NCI-H82 treated with DMSO at 0.1 percent for 48 hours (cell line): ENCODE measurements at regions not wholly inside any gene's neighbourhood (a gene's known extent, or its start where the extent isn't known, plus 50 kb on each side); places are given as distances from the start of the nearest gene placed in this dataset.

ENCODE experiments used
- DNase-seq: peaks from one replicate; lab custom pipeline; 2025; ENCODE audit not compliant: unreplicated experiment; lab: John Stamatoyannopoulos, UW

DNA sequence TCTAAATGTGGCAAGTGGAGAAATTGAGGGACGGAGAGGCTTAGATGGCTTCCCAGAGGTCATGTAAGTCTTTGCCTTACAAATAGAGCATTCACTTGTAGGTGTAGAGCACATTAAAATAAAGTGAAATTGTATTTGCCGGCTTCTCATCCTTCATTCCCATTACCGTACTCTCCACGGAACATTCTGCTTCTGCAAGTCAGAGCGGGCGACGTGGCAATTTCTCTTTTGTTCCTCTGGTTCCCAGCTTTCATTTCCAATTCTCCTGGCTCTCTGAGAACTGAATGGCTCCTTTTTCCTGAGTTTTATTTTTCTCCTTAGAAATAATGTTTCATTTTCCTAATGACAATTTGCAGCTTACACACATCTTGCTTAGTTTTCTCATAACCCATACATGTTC, 51.3 kb upstream of the PFKP start:
- no peak for DNase-seq

DNA sequence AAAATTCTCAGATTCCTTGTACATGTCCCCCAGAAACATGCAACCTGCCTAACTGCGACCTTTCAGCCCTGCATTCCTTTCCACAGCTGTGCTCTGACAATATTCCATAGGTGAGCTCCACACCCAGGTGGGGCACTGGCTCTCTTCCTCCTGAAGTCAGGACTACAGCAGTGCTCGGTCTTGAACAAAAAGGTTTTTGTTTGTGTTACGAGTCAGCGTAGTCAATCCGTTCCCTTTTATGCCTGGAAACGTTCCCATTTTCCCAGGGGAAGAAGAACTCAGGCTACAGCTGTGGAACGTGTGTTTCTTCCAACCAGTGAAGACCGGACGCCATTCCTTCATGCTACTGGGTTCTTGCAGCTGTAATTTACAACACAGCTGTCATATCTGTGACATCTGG, 52.4 kb upstream of the PFKP start:
- DNase-seq = no peak

DNA sequence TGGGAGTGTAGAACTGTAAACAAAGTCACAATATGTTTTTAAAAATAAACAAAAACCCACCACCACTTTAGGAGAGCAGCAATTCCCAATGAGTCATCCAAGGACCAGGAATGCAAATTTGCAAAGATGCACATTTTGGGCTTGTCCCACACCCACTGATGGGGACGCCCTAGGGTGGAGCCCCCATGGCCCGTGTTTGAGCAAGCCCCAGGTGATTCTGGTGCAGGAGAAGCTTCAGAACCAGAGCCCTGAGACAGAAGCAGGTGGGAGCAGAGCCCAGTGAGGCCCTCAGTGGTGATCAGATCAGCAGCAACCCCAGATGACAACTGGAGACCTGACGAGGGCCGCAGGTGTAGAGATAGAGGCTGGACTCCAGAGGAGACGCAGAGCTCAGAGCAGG, 55.1 kb upstream of the PFKP start:
- no peak for DNase-seq

DNA sequence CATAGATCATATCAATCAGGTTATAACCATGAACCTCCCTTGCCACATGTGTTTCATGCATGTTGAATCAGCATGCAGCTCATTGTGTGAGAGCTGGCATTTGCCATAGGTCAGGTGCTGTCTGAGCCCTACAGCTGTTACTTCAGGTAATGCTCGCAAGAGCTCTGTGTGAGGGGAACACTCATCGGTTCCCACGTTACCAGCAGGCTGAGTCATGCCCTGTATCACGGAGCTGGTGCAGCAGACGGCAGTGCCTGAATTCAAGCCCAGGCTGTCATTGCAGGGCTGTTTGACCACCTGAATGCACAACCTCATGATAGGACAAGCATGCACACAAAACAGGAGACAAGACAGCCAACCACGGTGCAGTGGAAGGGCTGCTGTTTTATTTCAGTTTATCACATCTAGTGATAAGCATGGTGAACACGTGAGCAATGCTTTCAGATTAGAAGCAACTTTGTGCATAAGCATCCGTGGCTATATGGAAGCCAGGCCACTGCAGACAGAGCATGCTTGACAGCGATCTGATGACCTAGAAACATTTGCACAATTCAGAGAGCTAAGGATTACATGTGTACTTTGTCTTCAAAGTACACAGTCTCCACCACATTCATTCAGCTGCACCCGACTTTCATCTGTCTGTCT, 56.4 kb upstream of the PFKP start:
- no peak for DNase-seq

DNA sequence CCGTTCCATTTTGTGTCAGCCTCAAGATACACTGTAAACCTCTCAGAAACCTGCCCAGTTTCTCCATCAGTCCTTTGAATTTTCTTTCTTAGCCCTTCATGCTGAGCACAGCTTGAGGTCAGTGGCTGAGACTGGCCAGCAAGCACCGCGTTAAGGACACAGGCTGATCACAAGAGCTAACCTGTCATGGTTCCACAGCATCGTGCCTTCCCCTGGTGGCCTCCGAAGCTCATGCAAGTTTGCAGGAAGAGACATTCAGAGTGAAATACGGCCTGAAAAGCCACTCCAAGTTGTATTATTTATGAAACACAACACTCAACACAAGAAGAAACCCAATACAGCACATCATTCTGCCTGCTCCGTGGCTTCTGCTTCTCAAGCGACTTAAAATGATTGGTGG, 57.0 kb upstream of the PFKP start:
- DNase-seq = no peak

DNA sequence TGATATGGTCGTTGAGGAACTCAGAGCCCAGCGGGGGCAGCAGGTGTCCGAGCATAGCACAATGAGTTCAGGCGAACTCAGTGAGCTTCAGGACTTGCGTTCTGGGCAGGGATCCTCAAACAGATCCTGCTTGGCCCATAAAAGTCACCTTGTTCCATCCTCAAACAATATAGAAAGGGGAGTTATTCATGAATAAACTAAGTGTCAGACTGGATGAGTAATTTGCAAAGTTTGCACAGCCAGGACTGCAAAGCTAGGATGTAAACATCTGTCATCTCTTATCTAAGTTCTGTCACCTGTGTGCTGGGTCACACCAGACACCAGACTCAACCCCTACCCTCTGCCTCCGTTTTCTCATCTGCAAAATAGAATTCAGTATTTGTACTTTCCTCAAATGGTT, 58.0 kb upstream of the PFKP start:
- DNase-seq = no peak

DNA sequence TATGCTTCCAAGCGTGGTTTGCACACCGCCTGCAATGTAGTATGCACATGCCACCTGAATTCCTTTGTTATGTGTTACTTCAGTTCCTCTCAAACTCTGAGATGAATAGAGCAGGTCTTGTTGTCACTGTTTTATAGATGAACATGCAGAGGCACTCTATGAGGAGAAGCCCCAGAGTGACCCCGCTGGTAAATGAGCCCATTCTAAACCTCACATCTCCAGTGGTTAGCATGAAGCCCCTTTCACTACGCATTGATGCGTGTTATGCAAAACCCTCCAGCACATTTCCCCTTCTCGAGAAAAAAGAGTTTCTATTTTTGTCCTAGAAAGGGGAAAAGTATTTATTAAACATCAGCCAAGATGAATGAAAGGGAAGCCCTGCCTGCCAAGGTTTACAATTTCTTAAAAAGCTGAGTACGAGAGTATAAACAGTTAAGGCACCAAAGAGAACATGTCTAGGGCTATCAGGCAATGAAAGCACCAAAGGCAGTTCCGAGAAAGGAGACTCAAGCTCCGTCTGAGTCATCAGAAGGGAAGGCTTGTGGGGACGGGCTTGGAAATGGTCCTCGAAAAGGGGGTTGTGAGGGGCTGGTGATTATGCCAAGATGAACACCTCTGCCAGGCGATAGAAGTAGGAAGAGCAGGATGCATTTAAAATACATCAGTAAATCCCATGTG, 58.7 kb upstream of the PFKP start:
- no peak for DNase-seq

DNA sequence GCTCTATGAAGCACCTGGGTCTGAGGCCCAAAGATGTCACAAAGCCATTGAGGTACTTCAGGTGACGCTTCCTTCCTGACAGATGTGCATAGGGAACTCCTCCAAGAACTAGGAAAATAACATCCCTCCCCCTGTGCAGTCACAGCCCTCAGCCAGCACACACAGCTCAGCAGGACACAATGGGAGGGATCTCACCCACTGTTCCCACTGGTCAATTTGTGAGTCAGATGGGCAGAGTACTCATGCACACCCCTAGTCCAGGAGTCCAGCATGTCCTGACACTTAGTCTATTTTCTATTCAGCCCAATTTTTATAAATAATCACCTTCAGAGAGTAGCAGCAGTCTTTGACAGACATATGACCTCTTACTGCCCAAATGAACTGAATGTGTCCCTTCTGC, 60.7 kb upstream of the PFKP start:
- DNase-seq = no peak

DNA sequence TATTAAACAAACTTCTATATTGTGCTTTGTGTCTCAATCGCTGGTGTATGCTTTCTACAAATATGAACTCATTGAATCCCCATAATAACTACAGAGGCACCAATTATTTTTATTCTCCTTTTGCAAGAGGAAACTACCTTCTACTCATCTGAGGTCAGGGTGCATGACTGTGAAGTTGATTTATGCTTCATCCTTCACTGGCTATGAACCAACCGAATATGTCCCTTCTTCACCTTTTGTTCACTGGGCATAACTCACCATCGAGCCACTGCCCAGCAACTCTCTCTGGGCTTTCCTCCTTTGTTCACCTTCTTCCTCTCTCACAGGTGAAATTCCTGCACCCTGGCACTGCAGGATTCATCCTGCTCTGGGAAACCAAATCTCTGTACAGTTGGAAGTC, 61.3 kb upstream of the PFKP start:
- DNase-seq = no peak

DNA sequence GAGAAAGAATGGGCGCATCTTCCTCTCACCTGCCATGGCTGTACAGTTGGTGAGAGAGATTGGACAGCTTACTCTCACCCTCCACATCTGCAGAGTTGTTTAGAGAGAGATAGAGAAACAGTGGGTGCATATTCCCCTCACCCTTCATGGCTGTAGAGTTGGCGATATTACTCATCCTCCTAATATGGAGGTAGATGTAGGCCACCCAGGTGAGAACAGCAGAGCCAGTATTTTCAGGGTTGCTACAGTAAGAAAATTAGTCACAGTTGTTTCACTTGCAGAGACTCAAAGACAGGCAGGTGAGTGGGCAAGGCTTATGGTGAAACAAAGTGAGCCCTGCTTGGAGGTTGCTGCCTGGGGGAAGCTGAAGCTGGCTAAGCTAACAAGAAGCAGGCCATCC, 65.0 kb upstream of the PFKP start:
- no peak for DNase-seq

DNA sequence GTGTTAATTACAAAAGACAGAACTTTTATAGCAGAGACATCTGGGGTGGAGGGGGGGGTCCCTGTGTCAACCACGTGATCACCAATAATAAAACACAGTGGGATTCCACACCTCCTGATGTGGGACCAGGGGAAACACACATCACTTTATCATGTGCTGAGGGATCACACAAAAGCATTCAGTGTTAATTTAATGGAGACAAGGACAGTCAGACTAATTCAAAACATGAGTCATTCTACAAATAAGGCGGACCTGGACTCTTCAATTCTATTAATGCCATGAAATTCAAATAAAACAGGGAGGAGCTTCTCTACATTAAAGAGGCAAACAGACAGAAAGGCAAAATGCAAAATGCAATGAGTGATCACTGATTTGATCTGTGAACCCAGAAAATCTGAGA, 67.3 kb upstream of the PFKP start:
- no peak for DNase-seq

DNA sequence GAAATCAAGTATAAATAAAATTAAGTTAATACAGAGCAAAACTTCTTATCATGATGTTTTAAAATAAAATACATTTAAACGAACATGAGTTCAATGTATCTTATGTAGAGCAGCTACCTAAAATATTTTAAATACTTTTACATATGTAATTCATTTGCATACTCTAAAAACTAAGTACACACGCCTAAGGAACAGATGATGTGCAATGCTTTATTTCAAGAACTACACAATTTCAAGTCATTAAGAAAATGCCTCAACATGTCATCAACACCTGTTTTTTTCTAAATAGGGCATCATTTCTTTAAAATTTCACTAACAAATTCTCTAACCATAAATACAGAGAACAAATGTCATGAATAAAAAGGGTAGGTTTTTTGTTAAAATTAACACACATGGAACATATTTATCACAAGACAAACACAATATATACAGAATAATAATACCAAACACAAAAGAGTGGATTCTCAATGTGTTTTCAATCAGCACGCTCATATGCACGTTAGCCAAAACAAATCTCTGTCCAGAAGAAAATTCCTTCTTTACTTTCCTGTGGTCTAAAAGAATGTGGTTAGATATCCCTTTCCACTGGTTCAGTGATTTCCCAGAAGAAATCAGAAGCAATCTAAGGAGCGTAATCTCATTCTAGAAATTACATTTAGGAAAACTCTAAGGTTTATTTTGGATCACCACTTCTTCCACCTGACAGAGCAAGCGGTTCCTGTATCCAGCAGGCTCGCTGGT, 73.0 kb upstream of the PFKP start:
- DNase-seq = no peak

DNA sequence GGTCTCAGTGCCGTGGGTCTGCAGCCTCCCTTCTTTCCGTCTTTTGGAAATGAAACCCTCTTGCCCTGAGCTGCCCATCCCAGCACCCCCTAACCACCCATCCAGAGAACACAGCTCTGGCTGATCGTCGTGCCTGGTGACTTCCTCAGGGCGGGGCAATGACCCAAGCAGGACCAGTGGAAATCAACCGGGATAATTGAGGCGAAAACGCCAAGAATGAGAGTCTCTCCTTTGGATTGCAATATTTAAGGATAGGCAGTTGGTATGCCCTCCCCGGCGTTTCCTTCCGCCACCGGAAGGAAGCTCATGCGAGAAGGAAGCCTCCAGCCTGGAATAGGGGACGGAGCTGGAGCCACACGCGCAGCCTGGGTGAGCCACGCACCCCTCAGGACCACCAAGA, 73.7 kb upstream of the PFKP start:
- DNase-seq = no peak

DNA sequence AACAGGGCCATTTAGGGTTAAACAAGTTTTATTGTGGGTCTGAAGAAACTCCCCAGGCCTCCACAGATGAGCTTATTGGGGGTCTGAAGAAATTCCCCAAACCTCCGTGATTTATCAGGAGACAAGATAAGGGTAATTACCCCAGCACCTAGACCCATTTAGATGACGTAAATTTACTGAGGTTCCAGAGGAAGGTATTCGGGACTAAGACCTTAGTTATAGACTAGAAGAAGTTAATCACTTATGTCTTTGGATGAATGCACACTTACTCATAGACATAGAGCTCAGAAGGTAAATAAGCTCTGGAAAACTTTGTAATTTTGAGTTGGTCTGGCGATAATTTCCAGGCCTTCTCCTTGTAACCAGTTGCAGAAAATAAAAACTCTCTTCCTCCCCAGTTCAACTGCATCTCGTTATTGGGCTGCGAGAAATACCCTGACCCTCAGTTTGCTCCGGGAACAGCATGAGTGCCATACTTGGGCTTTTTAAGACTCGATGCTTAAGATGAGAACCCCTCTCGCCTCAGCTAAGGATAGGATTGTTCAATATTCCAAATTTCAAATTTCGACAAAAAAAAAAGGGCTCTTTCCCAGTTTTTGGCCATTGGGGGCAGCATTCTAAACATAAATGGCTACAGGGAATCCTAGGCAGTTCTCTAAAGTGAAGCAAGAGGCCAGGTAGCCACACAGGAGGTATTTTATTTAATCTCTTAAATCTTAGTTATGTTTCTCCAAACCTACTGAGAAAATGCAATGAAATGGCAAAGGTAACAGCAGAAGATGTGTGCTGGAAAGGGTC, 74.7 kb upstream of the PFKP start:
- DNase-seq = no peak

DNA sequence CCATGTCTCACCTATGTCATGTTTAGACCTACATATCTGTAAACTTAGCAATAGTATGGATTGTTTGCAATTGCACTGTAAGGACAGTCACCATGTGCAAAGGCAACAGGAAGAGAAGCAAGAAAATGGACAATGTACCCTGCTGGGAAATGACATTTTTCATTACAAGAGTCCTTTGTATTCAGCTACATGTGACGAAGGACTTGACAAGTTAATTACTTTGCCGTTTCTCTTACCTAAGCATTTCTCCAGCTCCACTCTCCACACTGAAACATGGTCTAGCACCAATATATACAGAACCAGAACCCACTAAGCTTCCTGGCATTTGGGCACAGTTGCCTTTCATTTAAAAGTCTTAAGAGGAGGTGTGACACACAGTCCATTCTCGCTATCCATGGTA, 76.6 kb upstream of the PFKP start:
- no peak for DNase-seq

DNA sequence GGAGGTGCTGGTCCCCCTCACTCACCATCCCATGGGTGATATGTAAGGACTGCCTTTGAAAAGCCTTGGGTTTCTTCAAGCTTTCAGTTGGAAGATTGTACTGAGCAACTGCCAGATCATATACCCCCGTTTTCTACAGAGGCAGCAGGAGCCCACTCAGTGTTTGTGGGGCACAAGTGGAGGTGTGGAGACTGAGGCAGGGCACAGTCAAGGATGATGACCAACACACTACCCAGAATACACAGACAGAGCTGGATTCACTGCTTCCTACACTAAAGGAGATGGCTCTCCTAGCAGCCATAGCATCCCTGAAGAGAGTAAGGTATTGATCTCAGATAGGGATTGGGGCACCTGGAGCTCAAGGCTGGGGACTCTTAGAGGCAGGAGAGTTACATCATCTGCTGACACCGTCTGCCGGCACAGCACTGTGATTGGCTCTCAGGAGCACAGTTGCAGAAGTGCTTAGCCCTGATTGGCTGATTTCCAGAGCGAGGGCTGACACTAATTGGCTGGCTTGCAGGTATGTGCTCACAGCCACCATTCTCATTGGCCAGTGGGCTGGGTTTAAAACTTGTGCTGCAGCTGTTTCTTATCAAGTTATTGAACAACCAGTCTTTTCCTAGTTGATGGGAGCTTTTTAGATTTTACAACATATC, 77.9 kb upstream of the PFKP start:
- no peak for DNase-seq

DNA sequence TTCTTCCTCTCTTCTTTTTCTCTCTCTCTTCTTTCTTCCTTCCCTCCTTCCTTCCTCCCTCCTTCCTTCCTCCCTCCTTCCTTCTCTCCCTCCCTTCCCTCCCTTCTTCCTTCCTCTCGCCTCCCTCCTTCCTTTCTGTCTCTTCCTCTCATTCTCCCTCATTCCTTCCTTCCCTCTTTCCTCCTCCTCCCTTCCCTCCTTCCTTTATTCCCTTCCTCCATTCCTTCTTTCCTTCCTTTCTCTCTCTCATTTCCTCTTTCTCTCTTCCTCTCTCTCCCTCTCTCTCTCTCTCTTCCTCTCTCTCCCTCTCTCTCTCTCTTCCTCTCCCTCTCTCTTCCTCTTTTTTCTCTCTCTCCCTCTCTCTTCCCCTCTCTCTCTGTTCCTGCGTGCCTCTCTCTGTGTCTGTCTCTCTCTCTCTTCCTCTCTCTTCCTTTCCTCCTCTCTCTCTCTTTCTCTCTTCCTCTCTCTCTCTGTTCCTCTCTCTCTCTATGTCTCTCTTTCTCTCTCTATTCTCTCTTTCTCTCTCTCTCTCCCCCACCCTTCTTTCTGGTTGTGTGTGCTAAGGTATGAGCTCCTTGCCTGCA, 80.1 kb upstream of the PFKP start:
- no peak for DNase-seq

DNA sequence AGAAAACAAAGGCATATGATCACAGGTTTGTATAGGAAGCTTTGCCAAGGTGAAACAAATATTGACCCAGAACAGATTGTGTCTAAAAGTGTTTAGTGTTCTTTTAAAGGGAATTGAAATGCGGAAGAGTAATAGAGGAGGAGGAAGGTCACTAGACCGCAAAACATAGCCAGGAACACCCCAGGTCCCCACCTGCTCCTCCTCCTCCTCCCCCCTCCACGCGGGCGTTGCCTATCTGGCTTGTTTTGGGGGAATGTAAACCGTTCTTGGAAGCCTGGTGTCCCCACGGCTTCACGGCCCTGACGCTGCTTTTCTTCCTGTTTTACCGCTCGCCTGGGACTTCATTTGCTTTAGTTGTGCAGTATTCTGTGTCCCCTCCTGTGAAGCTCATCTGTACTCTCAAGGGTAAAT, 81.0 kb upstream of the PFKP start:
- no peak for DNase-seq

DNA sequence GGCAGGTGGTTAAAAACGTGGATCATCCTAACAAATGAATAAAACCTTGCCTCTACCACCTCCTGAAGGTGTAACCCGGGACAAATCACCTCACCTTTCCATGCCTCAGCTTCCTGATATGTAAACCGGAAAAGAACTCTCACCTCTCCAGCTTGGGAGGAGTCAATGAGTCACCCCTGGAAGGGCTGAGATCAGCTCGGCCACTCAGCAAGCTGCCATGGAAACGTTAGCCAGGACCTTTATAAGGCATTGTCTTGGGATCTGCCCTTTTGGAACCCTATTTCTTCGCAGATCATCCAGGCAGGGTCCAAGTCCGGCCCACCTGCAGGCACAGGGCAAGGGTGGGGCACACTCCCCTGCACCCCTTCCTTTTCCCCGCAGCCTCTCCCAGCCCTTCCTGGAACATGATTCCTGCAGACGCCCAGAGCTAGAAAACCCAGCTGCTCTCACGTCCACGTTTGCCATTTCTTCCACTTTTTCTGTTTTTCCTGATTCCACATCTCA, 81.6 kb upstream of the PFKP start:
- DNase-seq = no peak

DNA sequence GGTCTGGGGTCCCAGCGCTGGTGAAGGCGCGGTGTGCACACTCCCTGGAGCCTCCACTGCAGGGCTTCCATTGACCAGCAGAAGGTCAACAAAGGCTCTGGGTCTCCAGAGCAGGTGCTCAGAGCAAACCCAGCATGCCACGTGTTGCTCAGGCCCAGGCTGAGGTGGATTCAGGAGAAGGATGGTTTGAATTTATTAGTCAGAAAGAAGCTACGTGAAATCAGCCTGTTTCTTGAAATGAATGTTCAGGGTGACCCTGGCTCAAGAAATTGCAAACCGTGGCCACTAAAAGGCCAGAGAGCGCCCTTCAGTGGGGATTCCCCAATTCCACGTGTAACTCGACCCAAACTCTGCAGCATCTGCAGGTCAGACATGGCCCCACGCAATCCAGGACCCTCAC, 82.7 kb upstream of the PFKP start:
- DNase-seq = no peak

DNA sequence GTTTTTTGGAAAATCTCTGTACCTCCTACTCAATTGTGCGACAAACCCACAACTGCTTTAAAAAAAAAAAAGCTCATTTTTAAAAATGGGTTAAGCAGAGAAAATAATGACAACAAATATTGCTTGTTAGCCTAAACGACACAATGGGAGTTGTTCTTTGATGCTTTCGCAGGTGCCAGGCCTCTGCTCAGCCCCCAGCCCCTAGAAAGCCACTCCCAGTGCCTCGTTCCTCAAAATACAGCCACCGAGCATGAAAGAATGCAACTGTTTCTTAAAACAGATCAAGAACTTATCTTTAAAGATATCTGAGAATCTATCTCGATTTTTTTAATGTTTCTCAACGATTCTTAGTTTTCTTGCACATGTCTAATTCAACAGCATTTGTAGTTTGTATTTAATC, 85.2 kb upstream of the PFKP start:
- DNase-seq = no peak
